ENCODE measurements at regions not wholly inside any gene's neighbourhood (a gene's known extent, or its start where the extent isn't known, plus 50 kb on each side); places are given as distances from the start of the nearest gene placed in this dataset.

- no peak for DNase-seq (ENCODE audit: low read depth, low spot score)
- no peak overlapping the region for H3K9ac ChIP-seq (replicated peaks; ENCODE audit: extremely low read depth, insufficient read depth, low read length)
- no peak overlapping the region for H3K27ac ChIP-seq (ENCODE audit: insufficient read depth, low read depth, low read length)
- ChIA-PET CTCF (no interaction called here), POLR2A (no interaction called here)
- no peak for FAIRE-seq
- no peak overlapping the region for H3K4me3 ChIP-seq (replicated peaks in 1 of 3; ENCODE audit: insufficient read depth in 1 of 3, low read depth in 1 of 3, low read length in 3 of 3)
- no peak overlapping the region for H2AFZ ChIP-seq (ENCODE audit: low read depth, low read length)
- H3K9me1 ChIP-seq (replicated peaks; ENCODE audit: control insufficient read depth, extremely low read depth, insufficient read depth, low read length) = no peaks in the 10 kb centered on the region
- no peaks in the 10 kb centered on the region for H3K4me1 ChIP-seq (ENCODE audit: control insufficient read depth, extremely low read depth, insufficient read depth, low read length)
- dilution Hi-C loops (cut with MboI; ENCODE audit: extremely low pct_ligation_motif_present, low sequenced_read_pairs) = no loop called here
- no peaks in the 10 kb centered on the region for H3K36me3 ChIP-seq (ENCODE audit: control insufficient read depth in 2 of 2, extremely low read depth in 1 of 2, insufficient read depth in 2 of 2, low read length in 2 of 2)
- H3K27me3 ChIP-seq (ENCODE audit: control insufficient read depth in 2 of 2, insufficient read depth in 2 of 2, low read length in 2 of 2) = no peaks in the 10 kb centered on the region
- TF ChIP-seq MYC (IDR thresholded peaks at IDR 0.05; ENCODE audit: low read depth, low read length) = no peak
- no peak for TF ChIP-seq JUN (IDR thresholded peaks at IDR 0.05; ENCODE audit: borderline replicate concordance, insufficient read depth, insufficient read length, low read depth)
- no peak for TF ChIP-seq POLR2AphosphoS5 (IDR thresholded peaks at IDR 0.05; ENCODE audit: insufficient read depth, low read depth, low read length)
- TF ChIP-seq MAX (IDR thresholded peaks at IDR 0.05; ENCODE audit: insufficient read depth, insufficient read length) = no peak
- TF ChIP-seq EZH2 (IDR thresholded peaks at IDR 0.05; ENCODE audit: borderline replicate concordance, low read depth, low read length, severe bottlenecking) = no peak
- no peak for TF ChIP-seq POLR2A (IDR thresholded peaks at IDR 0.05; ENCODE audit: low read depth, low read length)
- TF ChIP-seq GATA2 (IDR thresholded peaks at IDR 0.05; ENCODE audit: insufficient read depth, insufficient read length, low read depth, low read length) = no peak
- no peak for TF ChIP-seq FOS (IDR thresholded peaks at IDR 0.05; ENCODE audit: borderline replicate concordance, insufficient read depth, low read length)
- TF ChIP-seq CTCF (IDR thresholded peaks at IDR 0.05; ENCODE audit: extremely low read depth in 1 of 2, insufficient read depth in 1 of 2, low read depth in 1 of 2, low read length in 2 of 2) = no peak
- no peaks in the 10 kb centered on the region for H3K79me2 ChIP-seq (ENCODE audit: control insufficient read depth, insufficient read depth, low read length)
- no TSS peak for BruUV-seq (replicated peaks)
- H4K20me1 ChIP-seq (replicated peaks; ENCODE audit: control insufficient read depth, extremely low read depth, insufficient read depth, low read length) = no peaks in the 10 kb centered on the region
- H3K4me2 ChIP-seq (ENCODE audit: insufficient read depth, low read length) = no peak overlapping the region
- no peaks in the 10 kb centered on the region for H3K9me3 ChIP-seq (replicated peaks; ENCODE audit: control insufficient read depth, insufficient read depth, low read length)
- intact Hi-C loops (cut with micrococcal nuclease) = no loop called here
These were observed 100.3 kb upstream of the CPNE8 start for GRCh38 chr12:39005671-39006070.

Data from endothelial cell of umbilical vein (primary cell).